HL-60/S4 treated with retinoic acid at 250 ng/mL for 4 days and 3 days (cell line): ENCODE measurements at regions not wholly inside any gene's neighbourhood (a gene's known extent, or its start where the extent isn't known, plus 50 kb on each side); places are given as distances from the start of the nearest gene placed in this dataset.
"Not testable (repeated sequence)": the region's sequence is repeated elsewhere in the genome, so short reads cannot be mapped to it uniquely, and the experiment has no call there.

Source experiments
- in situ Hi-C: fragments of 300-500 bp; cut with MboI; formaldehyde crosslinking; loops from 2 replicates; pipeline ENCODE4 v1.7.0; 2022; ENCODE audit warnings: low sequenced_read_pairs

DNA sequence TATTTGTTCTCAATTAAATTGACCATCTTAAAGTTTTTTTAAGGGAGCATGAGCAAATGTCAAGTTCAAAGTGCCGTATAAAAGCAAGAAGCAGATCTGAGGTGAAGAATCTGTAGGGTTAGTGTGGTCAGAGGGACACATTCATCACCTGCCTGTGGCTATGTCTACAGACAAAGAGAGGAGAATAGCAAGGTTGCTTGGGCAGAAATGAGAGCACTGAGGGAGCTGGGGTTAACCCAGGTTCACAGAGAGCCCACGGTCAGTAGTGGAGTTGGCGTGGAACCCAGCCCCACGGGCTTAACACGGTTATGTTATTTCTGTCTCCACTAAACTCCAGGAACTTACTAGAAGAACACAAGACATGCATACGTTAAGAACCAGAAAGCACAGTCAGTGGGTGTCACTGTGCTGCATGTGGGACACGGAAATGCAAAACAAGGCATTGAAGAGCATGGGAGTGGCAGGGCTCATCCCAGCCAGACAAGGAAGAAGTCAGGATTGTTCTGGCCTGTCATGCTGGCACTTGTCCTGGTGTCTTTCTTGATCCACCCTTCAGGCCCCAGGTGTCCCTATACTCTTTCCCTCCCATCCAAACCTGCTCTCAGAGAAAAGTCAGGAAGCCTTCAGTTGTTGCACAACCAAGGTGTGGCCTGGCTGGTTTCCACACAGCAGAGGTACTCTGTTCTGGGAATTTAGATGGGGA is 95.5 kb upstream of the IVNS1ABP start:
- in situ Hi-C loops: no loop called here

GRCh38 chr1:185409763-185410528 is 92.9 kb upstream of the IVNS1ABP start:
- in situ Hi-C loops: no loop called here

DNA sequence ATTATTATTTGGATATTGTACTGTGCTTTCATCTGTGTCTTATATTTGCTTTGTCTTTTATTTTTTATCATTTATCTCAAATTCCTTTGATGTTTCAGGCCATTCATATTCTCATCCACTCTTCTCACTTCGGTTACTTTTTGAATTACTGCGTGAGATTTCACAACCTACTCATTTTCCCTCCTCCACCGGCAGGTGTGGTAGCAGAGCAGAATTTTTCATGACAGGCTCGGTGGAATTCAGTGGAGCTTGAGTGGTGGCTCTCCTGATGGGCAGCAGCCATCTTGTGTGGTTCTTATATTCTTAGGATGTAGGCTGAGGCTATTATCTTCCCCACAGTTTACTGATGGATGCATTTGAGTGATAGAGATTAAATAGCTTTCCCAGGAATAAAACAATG is 92.3 kb upstream of the IVNS1ABP start:
- in situ Hi-C loops: no loop called here

DNA sequence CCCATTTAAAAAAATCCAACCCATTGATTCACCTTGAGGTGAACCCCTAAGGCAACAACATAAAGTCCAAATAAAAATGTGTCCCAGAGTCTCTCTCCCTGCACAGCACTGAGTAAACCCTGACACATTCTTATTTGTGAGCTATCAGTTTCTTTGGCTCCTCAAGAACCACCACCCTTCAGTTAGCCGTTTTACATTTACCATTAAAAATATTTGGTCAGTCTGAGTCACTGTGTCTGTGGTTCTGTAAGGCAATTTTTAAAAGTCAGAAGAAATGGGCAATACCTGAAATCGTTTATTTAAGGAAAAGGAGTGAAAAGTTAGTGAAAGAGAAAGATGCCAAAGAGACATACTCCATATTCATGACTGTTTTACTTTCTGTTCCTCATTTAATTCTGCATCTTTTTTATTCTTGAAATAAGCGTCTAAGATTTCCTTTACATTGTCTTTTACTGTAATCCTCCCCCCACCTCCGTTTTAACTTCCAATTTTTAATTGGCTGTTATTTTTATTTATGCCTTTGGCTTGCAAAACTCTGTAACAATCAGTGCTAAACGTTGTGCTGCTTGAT is 91.7 kb upstream of the IVNS1ABP start:
- in situ Hi-C loops: no loop called here

DNA sequence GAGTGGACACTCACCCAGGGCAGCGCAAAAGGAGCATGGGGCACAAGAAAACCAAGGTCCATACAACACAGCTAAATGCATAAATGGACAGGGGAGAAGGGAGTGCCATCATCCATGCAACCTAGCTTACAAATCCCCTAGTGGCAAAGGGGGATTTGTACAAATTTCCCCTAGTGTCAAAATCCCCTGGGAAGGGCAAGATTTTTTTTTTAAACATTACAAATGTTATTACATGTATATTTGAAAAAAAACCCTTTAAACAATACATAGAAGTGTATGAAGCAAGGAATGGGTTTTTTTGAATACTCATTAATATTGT is 89.6 kb upstream of the IVNS1ABP start:
- in situ Hi-C loops: no loop called here

DNA sequence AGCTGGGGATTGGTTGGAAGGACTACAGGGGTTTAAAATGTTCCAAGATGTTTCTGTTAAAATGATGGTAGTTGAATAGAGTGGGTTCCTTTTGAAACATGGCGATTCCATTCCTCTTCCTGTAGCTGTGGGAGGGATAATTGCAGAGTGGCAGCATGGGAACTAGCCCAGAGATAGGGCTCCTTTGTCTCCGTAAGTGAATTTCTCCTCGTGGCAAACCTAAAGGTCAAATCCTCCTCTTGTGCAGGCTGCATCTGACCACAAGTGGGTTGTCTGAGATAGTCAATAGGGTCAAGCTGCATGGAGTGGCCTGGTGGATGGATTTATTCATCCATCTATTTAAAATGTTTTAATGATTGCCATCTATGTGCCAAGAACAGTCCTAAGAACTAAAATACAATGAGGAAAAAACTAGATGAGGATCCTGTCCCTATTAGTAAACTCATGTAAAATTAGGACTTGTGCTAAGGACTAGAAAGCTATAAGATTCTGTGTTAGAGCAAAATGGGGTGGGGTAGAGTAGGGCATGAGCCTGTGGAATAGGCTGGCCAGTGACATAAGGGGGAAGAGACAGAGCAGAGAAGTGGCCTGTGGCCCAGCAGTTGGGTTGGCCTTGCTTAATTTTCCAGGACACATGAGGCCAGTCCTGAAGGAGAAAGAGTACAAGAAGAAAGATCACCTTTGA is 89.1 kb upstream of the IVNS1ABP start:
- in situ Hi-C loops: no loop called here

DNA sequence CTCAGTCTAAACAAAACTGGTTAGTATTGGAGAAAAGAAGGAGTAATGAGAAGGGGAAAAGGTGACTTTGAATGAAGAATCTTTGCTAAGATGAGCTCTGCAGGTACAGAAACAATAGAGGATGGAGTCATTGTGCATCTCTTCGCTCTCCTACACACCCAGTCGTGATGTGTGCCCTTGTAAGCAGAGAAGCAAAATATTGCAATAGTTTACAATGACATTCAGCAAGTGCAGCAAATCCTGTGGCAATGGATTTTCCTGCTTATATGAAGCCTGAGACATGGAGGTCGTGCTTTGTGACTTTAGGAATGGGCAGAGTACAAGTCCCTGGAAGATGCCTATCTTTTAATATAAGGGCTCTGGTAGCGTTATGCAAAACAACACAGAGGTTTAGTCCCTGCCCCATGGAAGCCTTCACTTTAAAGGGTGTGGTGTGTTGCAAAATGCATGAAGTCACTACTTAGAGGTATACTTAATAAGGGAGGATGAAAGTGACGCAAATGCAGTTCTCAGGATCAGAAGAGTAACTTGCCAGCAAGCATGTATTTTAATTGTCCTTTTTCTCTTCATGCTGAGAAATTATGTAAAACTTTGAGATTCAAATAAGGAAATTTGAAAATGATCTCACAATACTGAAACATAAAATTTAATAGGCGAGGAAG is 88.0 kb upstream of the IVNS1ABP start:
- in situ Hi-C loops: no loop called here

DNA sequence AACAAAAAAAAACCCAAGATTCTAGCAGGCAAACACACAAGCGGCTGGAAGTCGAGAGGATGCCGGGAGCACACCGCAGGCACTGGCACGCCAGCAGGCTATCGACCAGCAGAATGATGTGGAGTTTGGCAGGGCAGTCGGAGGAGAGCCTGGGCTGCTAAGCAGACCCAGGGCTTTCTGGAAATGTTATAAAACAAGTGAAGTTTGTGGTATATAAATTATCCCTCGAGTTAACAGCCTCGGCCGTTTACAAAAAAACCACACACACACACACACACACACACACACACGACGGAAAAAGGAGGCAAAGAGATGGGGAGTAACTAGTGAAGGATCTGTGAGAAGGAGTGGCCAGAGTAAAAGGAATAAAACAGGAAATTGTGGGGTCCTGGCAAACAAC is 87.2 kb upstream of the IVNS1ABP start:
- in situ Hi-C loops: no loop called here

DNA sequence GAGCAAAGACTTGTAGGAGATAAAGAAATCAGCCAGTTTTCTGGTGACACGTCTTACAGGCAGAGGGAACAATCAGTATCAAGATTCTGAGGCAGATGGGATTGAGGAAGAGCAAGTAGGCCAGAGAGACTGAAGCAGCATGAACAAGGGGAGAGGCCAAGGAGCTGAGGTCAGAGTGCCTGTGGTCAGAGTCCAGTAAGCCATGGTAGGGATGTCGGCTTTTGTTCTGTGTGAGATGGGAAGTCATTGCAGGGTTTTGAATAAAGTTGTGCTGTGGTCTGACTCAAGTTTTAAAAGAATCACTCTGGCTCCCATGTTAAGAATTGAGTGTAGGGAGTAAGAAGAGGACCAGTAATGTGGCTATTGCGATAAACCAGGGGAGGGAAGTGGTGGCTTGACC is 85.9 kb upstream of the IVNS1ABP start:
- in situ Hi-C loops: no loop called here

DNA sequence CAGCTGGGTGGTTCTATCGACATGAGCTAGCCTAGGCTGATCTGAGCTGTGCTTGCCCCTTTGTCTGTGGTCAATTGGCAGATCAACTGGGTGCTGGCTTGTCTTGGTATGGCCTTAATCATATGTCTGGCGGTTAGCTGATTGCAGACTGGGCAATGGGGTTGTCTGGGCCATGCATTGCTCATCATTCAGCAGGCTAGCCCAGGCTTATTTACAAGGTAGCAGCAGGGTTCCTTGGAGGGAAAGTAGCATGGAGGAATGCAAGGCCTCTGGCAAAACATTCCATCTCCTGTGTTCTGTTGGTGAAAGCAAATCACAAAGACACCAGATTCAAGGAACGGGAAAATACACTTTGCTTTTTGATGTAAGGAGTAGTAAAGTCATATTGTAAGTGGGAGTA is 84.0 kb upstream of the IVNS1ABP start:
- in situ Hi-C loops: no loop called here

DNA sequence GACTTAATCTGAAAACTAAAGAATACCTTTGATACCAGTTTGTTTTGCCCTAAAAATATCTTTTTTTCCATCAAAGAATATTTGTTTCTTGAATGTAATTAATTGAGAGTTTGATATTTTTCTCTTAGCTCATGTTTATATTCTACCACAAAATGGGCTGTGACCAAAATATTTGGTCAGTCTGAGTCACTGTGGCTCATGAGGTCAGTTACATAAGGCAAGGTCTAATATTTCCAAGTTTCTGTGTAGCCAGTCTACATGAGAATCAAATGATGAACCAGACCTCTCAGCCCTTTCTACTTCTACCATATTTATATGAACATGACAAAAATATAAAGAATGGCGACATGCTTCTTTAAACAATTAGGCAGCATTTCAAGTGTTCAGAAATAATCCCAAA is 83.0 kb upstream of the IVNS1ABP start:
- in situ Hi-C loops: no loop called here

DNA sequence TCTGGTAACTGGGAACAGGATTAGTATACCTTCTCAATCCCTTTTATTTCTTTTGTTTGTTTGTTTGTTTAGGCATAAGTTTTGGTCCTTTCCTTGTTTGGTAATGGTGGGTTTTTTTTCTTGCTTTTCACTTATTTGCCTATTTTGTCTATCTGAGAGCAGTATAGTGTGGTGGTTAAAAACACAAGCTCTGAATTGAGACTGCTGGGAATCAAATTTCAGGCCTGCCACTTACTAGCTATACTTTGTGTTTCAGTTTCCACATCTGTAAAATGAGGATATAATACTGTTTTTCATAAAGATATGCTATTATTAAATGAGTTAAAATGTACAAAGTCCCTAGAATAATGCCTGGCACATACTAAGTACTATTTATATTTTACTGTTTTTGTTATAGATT is 81.6 kb upstream of the IVNS1ABP start:
- in situ Hi-C loops: no loop called here

DNA sequence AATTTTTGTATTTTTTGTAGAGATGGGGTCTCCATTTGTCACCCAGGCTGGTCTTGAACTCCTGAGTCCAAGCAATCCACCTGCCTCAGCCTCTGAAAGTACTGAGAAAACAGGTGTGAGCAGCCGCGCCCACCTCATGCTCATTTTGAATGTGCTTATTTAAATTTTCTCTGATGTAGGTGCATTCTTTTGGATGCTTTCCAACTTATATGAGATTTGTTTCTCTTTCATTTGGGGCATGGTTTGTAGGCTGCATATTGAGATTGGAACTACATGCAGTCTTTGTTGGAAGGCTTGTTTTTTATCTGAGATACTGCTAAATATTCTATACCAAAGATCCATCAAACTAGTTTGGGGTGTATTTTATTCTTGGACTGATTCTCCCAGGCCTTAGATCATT is 81.0 kb upstream of the IVNS1ABP start:
- in situ Hi-C loops: no loop called here

- in situ Hi-C loops: no loop called here
Observed at GRCh38 chr1:185397183-185397582, 80.1 kb upstream of the IVNS1ABP start.

DNA sequence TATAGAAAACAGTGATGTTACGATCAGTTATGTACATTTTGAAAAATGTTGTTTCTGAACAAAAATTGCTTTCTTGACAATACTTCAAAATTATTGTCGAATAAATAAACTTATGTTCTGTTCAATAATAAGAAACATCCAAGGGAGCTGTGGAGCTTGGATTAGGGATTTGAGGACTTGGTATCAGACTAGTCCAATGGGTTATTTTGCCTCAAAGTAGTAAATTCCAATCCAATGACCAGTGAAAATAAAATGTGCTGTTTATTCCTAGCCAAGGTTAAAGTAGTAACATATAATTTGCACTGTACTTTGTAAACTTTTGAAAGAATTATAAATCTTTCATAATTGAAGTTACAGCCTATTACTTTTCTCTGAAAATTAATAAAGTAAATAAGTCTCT is 79.1 kb upstream of the IVNS1ABP start:
- in situ Hi-C loops: no loop called here

- in situ Hi-C loops: no loop called here
Observed at GRCh38 chr1:185393815-185394214, 76.8 kb upstream of the IVNS1ABP start.

GRCh38 chr1:185393205-185393604 is 76.2 kb upstream of the IVNS1ABP start:
- in situ Hi-C loops: no loop called here

- in situ Hi-C loops: no loop called here
Observed at GRCh38 chr1:185388815-185389214, 71.8 kb upstream of the IVNS1ABP start.

DNA sequence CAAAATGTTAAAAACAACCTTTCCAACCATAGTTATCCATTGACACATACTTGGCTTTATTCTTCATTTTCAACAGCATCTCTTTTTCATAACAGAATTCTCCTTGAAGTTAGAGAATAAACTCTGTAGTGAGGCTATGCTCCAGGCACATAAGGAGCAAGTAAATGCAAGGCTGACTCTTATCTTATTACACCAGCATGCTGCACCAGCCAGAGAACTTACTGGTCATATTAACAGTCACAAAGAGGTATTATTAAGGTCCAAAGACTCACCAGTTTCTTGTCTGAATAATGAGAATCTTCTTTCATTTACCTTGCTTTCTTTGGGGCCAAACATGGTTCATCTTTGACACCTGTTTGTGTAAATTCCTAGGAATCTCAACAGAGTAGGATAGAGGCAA is 71.3 kb upstream of the IVNS1ABP start:
- in situ Hi-C loops: no loop called here

GRCh38 chr1:185385991-185386390 is 68.9 kb upstream of the IVNS1ABP start:
- in situ Hi-C loops: no loop called here

- in situ Hi-C loops: not testable (repeated sequence)
Observed at GRCh38 chr1:185383805-185384204, 66.8 kb upstream of the IVNS1ABP start.
